Activated CD4-positive, alpha-beta T cell treated with anti-CD3 and anti-CD28 coated beads, Interleukin-2, Interleukin-4, amounts not matched to agents 100 ng/mL and 50 ng/mL, durations not matched to agents 16 hours and 8 hours (primary cell): ENCODE measurements at regions not wholly inside any gene's neighbourhood (a gene's known extent, or its start where the extent isn't known, plus 50 kb on each side); places are given as distances from the start of the nearest gene placed in this dataset.
"Not testable (repeated sequence)": the region's sequence is repeated elsewhere in the genome, so short reads cannot be mapped to it uniquely, and the experiment has no call there.

Source experiments
- DNase-seq: peaks from one replicate; pipeline ENCODE4 v3.0.0-alpha.2; 2020; ENCODE audit warnings: low spot score

DNA sequence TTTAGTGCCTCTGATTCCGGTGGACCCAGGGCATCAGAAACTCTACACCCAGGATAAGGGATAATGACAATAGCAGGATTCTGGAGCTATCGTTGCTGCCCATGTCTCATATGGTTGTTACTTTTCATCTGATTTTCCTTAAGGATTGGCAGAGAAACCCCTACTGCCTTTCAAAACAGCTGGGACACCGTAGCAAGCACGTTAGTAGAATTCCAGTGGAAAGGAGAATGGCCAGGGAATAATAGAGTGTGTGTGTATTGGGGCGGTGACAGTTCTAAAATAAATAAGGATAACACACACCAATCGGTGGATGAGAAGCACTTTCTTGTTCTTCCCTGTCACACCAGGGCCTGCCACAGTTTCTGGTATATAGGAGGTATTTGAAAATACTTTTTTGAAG lies 251.8 kb downstream of the HAPSTR1 start:
- no peak for DNase-seq

- DNase-seq, result no peak
Measured at GRCh38 chr16:9344508-9344907, 253.1 kb downstream of the HAPSTR1 start.

- no peak for DNase-seq
Measured at GRCh38 chr16:9345046-9345445, 253.6 kb downstream of the HAPSTR1 start.

GRCh38 chr16:9345880-9346279 lies 254.4 kb downstream of the HAPSTR1 start:
- DNase-seq, result no peak

DNA sequence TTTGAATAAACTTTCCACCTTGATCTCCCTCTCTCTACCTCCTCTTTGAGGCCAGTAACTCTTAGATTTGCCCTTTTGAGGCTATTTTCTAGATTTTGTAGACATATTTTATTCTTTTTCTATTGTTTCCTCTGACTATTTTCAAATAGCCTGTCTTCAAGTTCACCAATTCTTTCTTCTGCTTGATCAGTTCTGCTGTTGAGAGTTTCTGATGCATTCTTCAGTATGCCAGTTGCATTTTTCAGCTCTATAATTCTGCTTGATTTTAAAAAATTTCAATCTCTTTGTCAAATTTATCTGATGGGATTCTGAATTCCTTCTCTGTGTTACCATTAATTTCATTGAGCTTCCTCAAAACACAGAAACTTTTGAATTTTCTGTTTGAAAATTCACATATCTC lies 257.5 kb downstream of the HAPSTR1 start:
- no peak for DNase-seq

- DNase-seq, result not testable (repeated sequence)
Measured at GRCh38 chr16:9349373-9349960, 258.0 kb downstream of the HAPSTR1 start.

DNA sequence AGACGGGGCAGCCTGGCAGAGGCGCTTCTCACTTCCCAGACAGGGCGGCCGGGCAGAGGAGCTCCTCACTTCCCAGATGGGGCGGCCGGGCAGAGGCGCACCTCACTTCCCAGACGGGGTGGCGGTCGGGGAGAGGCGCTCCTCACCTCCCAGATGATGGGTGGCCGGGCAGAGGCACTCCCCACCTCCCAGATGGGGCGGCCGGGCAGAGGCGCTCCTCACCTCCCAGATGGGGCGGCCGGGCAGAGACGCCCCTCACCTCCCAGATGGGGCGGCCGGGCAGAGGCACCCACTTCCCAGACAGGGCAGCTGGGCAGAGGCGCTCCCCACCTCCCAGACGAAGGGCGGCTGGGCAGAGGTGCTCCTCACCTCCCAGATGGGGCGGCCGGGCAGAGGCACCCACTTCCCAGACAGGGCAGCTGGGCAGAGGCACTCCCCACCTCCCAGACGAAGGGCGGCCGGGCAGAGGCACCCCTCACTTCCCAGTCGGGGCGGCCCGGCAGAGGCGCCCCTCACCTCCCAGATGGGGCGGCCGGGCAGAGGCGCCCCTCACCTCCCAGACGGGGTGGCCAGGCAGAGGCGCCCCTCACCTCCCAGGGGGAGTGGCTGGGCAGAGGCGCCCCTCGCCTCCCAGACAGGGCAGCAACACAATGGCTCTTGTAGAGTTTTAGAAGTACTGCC lies 258.8 kb downstream of the HAPSTR1 start:
- DNase-seq, result not testable (repeated sequence)

DNA sequence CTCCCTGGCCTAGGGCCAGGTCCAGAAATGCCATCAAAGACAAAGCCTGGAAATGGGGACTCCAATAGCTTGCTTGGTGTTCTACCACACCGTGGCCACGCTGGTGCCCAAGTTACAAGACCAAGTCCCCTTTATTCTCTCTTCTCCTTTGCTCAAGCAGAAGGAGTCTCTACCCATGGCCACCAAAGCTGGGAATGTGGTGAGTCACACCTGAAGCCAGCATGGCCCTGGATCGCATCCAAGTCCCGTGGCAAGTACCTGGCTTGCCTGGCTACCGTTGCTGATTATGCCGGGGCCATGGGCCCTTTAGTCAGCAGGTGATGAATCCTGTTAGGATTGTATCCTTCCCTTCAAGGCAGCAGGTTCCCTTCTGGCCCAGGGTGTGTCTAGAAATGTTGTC lies 260.0 kb downstream of the HAPSTR1 start:
- no peak for DNase-seq

GRCh38 chr16:9351841-9352434 lies 260.5 kb downstream of the HAPSTR1 start:
- no peak for DNase-seq

DNA sequence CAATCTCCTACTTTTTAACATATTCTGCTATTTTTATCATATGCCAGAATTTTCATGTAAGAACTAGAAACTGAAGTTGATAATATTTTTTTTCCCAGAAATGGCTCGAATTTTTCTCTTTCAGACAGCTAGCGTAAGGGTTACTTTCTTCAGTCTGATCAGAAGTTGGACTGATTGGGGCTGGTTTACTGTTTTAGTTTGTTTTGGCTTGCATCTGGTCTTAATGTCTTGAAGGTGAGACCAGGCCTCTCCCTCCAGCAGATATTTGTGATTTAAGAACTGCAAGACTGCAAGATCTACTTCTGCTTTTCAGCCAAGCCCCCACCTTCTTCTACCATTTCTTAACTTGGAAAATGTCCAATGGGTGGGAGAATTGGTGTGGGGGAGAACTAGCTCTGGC lies 266.4 kb downstream of the HAPSTR1 start:
- no peak for DNase-seq

- no peak for DNase-seq
Measured at GRCh38 chr16:9360075-9360474, 268.6 kb downstream of the HAPSTR1 start.

DNA sequence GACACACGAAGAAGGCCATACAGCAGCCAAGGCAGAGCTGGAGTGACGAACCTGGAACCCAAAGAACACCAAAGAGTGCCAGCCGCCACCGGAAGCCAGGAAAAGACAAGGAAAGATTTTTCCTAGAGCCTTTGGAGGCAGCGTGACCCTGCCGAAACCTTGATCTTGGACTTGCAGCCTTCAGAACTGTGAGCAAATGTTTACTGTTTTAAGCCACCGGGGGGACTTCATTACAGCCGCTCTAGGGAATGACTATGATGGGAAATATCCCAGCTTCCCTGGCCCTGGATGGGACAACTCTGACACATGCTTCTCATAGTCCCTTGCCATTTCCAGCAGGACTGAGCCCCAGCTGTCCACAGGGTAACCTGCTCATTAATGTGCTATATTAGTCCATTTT lies 270.6 kb downstream of the HAPSTR1 start:
- DNase-seq, result no peak

DNA sequence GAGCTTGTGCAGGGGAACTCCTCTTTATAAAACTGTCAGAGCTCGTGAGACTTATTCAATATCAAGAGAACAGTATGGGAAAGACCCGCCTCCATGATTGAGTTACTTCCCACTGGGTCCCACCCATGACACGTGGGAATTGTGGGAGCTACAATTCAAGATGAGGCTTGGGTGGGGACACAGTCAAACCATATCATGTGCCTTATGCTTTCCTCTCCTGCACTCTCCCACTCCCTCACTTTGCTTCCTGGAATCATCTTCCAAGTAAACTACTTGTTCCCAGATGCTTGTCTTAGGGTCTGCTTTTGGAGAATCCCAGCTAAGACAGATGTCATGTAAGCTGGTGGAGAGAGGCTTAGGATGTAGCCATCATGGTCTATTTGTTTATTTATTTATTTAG lies 271.2 kb downstream of the HAPSTR1 start:
- no peak for DNase-seq

DNA sequence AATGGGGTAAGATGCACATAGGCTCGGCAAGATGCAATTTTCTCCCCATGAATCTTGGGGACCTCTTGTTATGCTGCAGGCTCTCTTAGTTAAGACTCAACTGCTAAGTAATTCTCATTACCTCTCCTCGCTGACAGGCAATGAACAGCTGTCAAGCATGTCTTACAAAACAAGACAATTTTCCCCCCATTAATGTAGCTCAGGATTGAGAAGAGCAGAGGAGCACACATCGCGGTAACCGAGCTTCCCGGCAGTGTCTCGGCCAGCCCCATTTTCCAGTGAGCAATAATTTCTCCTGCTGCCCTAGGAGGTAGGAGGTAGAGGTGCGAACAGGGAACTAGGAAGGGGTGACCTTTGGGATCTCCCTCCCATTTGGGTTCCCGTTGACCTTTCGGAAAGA lies 272.1 kb downstream of the HAPSTR1 start:
- DNase-seq, result no peak

- no peak for DNase-seq
Measured at GRCh38 chr16:9364721-9365369, 273.4 kb downstream of the HAPSTR1 start.

GRCh38 chr16:9365370-9365728 lies 273.9 kb downstream of the HAPSTR1 start:
- no peak for DNase-seq

GRCh38 chr16:9366048-9366969 lies 274.9 kb downstream of the HAPSTR1 start:
- no peak for DNase-seq

DNA sequence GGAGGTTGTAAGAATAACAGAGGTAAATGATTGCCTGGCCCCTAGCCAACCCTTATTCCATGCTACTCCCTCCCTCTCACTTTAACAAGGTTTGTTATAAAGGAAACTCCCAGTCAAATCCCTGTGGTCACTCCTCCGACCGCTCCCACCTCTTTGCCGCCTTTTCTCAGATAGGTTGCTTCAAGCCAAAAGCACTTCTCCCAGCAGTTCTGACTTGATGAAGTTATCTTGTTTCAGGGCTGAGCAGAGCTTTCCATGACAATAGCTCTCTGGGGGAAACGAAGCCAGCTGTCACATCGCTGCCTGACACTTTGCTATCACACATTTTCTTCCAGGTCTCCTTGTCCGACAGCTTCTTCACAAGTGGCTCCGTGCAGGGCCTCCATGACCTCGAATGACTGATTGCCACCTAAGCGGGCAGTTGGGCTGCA lies 278.6 kb downstream of the HAPSTR1 start:
- DNase-seq, result no peak

DNA sequence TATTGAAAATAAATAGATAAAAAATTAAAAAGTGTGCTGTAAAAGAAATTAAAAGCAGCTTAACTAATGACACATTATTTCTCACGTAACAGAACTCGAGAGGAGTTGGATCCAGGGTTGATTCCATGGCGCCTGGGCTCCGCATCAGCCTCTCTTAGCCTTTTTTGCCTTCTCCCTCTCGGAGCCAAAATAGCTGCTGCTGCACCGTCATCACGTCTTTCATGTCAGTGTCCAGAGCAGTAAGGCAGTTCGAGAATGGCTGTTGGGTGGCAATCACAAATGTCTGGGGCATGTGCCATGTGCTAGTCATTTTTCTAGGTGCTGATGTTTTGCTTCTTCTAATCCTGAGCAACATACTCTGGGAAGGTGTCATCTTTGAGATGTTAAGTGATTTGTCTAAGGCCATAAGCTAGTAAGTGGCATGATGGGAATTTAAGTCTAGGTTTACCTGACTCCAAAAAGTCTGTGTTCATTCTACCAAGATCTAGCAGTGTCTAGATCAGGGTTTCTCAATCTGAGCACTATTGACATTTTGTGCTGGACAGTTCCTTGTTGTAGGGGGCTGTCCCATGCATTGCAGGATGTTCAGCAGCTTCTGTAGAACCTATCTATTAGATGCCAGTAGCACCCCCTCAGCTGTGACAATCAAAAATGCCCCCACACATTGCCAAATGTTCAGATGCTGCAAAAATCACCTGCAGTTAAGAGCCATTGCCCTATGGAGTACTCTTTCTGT lies 280.4 kb downstream of the HAPSTR1 start:
- DNase-seq, result no peak

GRCh38 chr16:9372934-9373890 lies 281.8 kb downstream of the HAPSTR1 start:
- no peak for DNase-seq
